ENCODE measurements at regions not wholly inside any gene's neighbourhood (a gene's known extent, or its start where the extent isn't known, plus 50 kb on each side); places are given as distances from the start of the nearest gene placed in this dataset.

DNA sequence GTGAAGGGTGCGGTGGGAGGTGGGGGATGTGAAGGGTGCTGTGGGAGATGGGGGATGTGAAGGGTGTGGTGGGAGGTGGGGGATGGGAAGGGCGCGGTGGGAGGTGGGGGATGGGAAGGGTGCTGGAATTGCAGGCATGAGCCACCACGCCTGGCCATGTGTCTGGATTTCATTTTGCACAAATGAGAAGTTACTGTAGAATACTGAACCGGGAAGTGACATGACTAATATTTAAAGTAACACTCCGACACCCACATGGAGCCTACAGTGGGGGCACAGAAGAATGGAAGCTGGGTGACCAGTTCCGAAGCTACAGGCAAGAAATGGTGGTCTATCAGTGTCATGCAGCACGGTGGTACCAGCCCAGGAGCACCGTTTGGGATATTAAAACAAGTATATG is 69.9 kb upstream of the SPTLC1 start:
- Histone ChIP-seq H2AFZ (ENCODE audit: low read depth, low read length) (no peak overlapping the region), H3K4me2 (ENCODE audit: insufficient read depth, low read length) (no peak overlapping the region), H3K27ac (ENCODE audit: insufficient read depth, low read depth, low read length) (no peak overlapping the region), H3K36me3 (ENCODE audit: control insufficient read depth in 2 of 2, extremely low read depth in 1 of 2, insufficient read depth in 2 of 2, low read length in 2 of 2) (no peaks in the 10 kb centered on the region), H3K9ac (replicated peaks; ENCODE audit: extremely low read depth, insufficient read depth, low read length) (no peak overlapping the region), H4K20me1 (replicated peaks; ENCODE audit: control insufficient read depth, extremely low read depth, insufficient read depth, low read length) (no peaks in the 10 kb centered on the region), H3K4me1 (ENCODE audit: control insufficient read depth, extremely low read depth, insufficient read depth, low read length) (no peaks in the 10 kb centered on the region), H3K9me3 (replicated peaks; ENCODE audit: control insufficient read depth, insufficient read depth, low read length) (no peaks in the 10 kb centered on the region), H3K4me3 (replicated peaks in 1 of 3; ENCODE audit: insufficient read depth in 1 of 3, low read depth in 1 of 3, low read length in 3 of 3) (no peak overlapping the region), H3K27me3 (ENCODE audit: control insufficient read depth in 2 of 2, insufficient read depth in 2 of 2, low read length in 2 of 2) (peaks cover 2% of the 10 kb centered on the region in 2 experiments), H3K9me1 (replicated peaks; ENCODE audit: control insufficient read depth, extremely low read depth, insufficient read depth, low read length) (no peaks in the 10 kb centered on the region), H3K79me2 (ENCODE audit: control insufficient read depth, insufficient read depth, low read length) (no peaks in the 10 kb centered on the region)
- no peak for DNase-seq (ENCODE audit: low read depth, low spot score)
- intact Hi-C loops (cut with micrococcal nuclease): no loop called here
- ChIA-PET CTCF (no interaction called here), POLR2A (no interaction called here)
- TF ChIP-seq POLR2AphosphoS5 (IDR thresholded peaks at IDR 0.05; ENCODE audit: insufficient read depth, low read depth, low read length) (no peak), EZH2 (IDR thresholded peaks at IDR 0.05; ENCODE audit: borderline replicate concordance, low read depth, low read length, severe bottlenecking) (no peak), GATA2 (IDR thresholded peaks at IDR 0.05; ENCODE audit: insufficient read depth, insufficient read length, low read depth, low read length) (no peak), POLR2A (IDR thresholded peaks at IDR 0.05; ENCODE audit: low read depth, low read length) (no peak), JUN (IDR thresholded peaks at IDR 0.05; ENCODE audit: borderline replicate concordance, insufficient read depth, insufficient read length, low read depth) (no peak), FOS (IDR thresholded peaks at IDR 0.05; ENCODE audit: borderline replicate concordance, insufficient read depth, low read length) (no peak), CTCF (IDR thresholded peaks at IDR 0.05; ENCODE audit: extremely low read depth in 1 of 2, insufficient read depth in 1 of 2, low read depth in 1 of 2, low read length in 2 of 2) (no peak), MYC (IDR thresholded peaks at IDR 0.05; ENCODE audit: low read depth, low read length) (no peak)
- TF ChIP-seq, protein P1, sequence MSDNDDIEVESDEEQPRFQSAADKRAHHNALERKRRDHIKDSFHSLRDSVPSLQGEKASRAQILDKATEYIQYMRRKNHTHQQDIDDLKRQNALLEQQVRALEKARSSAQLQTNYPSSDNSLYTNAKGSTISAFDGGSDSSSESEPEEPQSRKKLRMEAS (IDR thresholded peaks at IDR 0.05; ENCODE audit: insufficient read depth, insufficient read length): no peak
- no peak for FAIRE-seq
- dilution Hi-C loops (cut with MboI; ENCODE audit: extremely low pct_ligation_motif_present, low sequenced_read_pairs): no loop called here
- no TSS peak for BruUV-seq (replicated peaks)

All from endothelial cell of umbilical vein (primary cell).